ENCODE measurements at regions not wholly inside any gene's neighbourhood (a gene's known extent, or its start where the extent isn't known, plus 50 kb on each side); places are given as distances from the start of the nearest gene placed in this dataset.

DNA sequence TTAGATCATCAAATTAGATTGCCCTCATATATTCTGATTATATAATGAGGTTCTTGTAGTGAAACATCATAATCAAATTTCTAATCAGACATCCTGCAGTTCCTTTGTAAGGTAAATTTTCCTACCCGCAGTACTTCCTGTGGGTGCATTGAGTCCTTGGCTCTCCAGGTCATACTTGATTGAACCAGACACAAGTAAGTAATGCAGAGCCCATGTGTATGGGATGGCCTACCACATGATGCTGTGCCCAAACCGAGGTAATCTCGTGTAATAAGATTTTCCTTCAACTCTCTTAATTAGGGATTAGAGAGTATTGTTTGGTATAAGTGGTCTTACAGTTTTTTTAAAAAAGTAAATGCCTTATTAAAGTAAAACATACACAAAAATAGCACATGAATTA is 1841.8 kb downstream of the PCDH7 start:
- TF ChIP-seq, protein P1, sequence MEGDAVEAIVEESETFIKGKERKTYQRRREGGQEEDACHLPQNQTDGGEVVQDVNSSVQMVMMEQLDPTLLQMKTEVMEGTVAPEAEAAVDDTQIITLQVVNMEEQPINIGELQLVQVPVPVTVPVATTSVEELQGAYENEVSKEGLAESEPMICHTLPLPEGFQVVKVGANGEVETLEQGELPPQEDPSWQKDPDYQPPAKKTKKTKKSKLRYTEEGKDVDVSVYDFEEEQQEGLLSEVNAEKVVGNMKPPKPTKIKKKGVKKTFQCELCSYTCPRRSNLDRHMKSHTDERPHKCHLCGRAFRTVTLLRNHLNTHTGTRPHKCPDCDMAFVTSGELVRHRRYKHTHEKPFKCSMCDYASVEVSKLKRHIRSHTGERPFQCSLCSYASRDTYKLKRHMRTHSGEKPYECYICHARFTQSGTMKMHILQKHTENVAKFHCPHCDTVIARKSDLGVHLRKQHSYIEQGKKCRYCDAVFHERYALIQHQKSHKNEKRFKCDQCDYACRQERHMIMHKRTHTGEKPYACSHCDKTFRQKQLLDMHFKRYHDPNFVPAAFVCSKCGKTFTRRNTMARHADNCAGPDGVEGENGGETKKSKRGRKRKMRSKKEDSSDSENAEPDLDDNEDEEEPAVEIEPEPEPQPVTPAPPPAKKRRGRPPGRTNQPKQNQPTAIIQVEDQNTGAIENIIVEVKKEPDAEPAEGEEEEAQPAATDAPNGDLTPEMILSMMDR (IDR thresholded peaks at IDR 0.05) = no peak
- TF ChIP-seq POLR2A (IDR thresholded peaks at IDR 0.05) = no peak
- TF ChIP-seq POLR2AphosphoS5 (IDR thresholded peaks at IDR 0.05) = no peak
